Naive thymus-derived CD4-positive, alpha-beta T cell (primary cell): ENCODE measurements at regions not wholly inside any gene's neighbourhood (a gene's known extent, or its start where the extent isn't known, plus 50 kb on each side); places are given as distances from the start of the nearest gene placed in this dataset.

ENCODE experiments used
- ATAC-seq: fragments of 150-1000 bp; cut with Tn5 transposase; 2 replicates; pipeline ENCODE4 v1.10.0; 2021; ENCODE audit warnings: mild to moderate bottlenecking, moderate library complexity
- CTCF ChIA-PET: fragments of 350-600 bp; sonication (Branson Sonifier 250); formaldehyde crosslinking; loops from one replicate; lab custom pipeline; 2021; ENCODE audit warnings: antibody characterized with exemption; lab: Charles Lee
- POLR2A ChIA-PET: fragments of 350-600 bp; sonication (Branson Sonifier 250); formaldehyde crosslinking; loops from one replicate; lab custom pipeline; 2021; ENCODE audit warnings: antibody characterized with exemption, inconsistent platforms; lab: Charles Lee
- DNase-seq, 9 donors: peaks; one replicate each; pipeline versions ENCODE4 v3.0.0 to v3.0.0-alpha.2; 2020 to 2022; ENCODE audit warnings: mixed read lengths in 1 of 9
- H3K27ac ChIP-seq: one replicate; pipeline ENCODE4 v1.7.0; 2013; ENCODE audit warnings: mild to moderate bottlenecking, low read depth, low read length, moderate library complexity
- H3K27me3 ChIP-seq, 2 donors: one replicate each; pipeline ENCODE4 v1.7.0; 2013; ENCODE audit warnings: low read length in 2 of 2, mild to moderate bottlenecking in 2 of 2, moderate library complexity in 2 of 2; ENCODE audit not compliant: control insufficient read depth in 2 of 2, insufficient read depth in 2 of 2
- H3K36me3 ChIP-seq, 3 experiments: 1 replicate in 2 of 3; 2 replicates in 1 of 3; pipeline ENCODE4 v1.7.0; 2013; ENCODE audit warnings: low read length in 3 of 3, mild to moderate bottlenecking in 3 of 3, moderate library complexity in 1 of 3; ENCODE audit not compliant: insufficient read depth in 3 of 3, control insufficient read depth in 2 of 3
- H3K4me1 ChIP-seq, 2 donors: one replicate each; pipeline ENCODE4 v1.7.0; 2013; ENCODE audit warnings: low read length in 2 of 2, mild to moderate bottlenecking in 2 of 2, moderate library complexity in 1 of 2; ENCODE audit not compliant: control insufficient read depth in 2 of 2, insufficient read depth in 2 of 2
- H3K4me3 ChIP-seq: 2 replicates; pipeline ENCODE4 v1.7.0; 2013; ENCODE audit warnings: mild to moderate bottlenecking, low read length
- H3K9me3 ChIP-seq, 3 experiments: 1 replicate in 2 of 3; 2 replicates in 1 of 3; pipeline ENCODE4 v1.7.0; 2013; ENCODE audit warnings: low read length in 3 of 3; ENCODE audit not compliant: control insufficient read depth in 2 of 3
- H3K27ac Mint-ChIP-seq, 9 donors: one replicate each; pipeline ENCODE4 v1.8.0; 2020 to 2022; ENCODE audit warnings: mixed read lengths in 9 of 9, mild to moderate bottlenecking in 8 of 9, moderate library complexity in 5 of 9, inconsistent platforms in 2 of 9
- H3K27me3 Mint-ChIP-seq, 5 donors: one replicate each; pipeline ENCODE4 v1.8.0; 2021 to 2022; ENCODE audit warnings: mixed read lengths in 5 of 5, mild to moderate bottlenecking in 1 of 5
- H3K36me3 Mint-ChIP-seq, 5 donors: one replicate each; pipeline ENCODE4 v1.8.0; 2020 to 2022; ENCODE audit warnings: mixed read lengths in 5 of 5, mild to moderate bottlenecking in 3 of 5, inconsistent platforms in 1 of 5
- H3K4me1 Mint-ChIP-seq, 7 donors: one replicate each; pipeline ENCODE4 v1.8.0; 2020 to 2022; ENCODE audit warnings: mixed read lengths in 7 of 7, mild to moderate bottlenecking in 3 of 7, inconsistent platforms in 1 of 7
- H3K4me3 Mint-ChIP-seq, 10 donors: one replicate each; pipeline ENCODE4 v1.8.0; 2020 to 2022; ENCODE audit warnings: mild to moderate bottlenecking in 10 of 10, mixed read lengths in 10 of 10, moderate library complexity in 6 of 10, inconsistent platforms in 2 of 10
- H3K9me3 Mint-ChIP-seq, 11 donors: one replicate each; pipeline ENCODE4 v1.8.0; 2020 to 2022; ENCODE audit warnings: mixed read lengths in 11 of 11, mild to moderate bottlenecking in 4 of 11, inconsistent platforms in 1 of 11, moderate library complexity in 1 of 11
- intact Hi-C, 2 donors: fragments of 100-400 bp; cut with micrococcal nuclease; formaldehyde crosslinking; loops; one replicate each; pipeline ENCODE4 v1.15.1; 2023

GRCh38 chr6:16909658-16910360 is 148.5 kb upstream of the ATXN1 start:
- H3K27ac Mint-ChIP-seq, result no peak overlapping the region
- no peak overlapping the region for H3K4me3 ChIP-seq
- H3K4me1 ChIP-seq, result no peaks in the 10 kb centered on the region
- peaks cover 3 to 39% (median 15%) of the 10 kb centered on the region in 11 donors for H3K9me3 Mint-ChIP-seq
- H3K36me3 ChIP-seq, result no peaks in the 10 kb centered on the region
- H3K4me3 Mint-ChIP-seq, result no peak overlapping the region
- H3K27me3 Mint-ChIP-seq, result peaks cover 12 to 29% (median 16%) of the 10 kb centered on the region in 5 donors
- POLR2A ChIA-PET, result no interaction called here
- peaks cover 0 to 4% (median 0%) of the 10 kb centered on the region in 5 donors for H3K36me3 Mint-ChIP-seq
- intact Hi-C loops, result no loop called here
- ATAC-seq (peak; percentile 50), DNase-seq (no peak)
- H3K27me3 ChIP-seq, result peaks cover 0 to 3% of the 10 kb centered on the region in 2 donors
- CTCF ChIA-PET, result no interaction called here
- peaks cover 0 to 2% (median 0%) of the 10 kb centered on the region in 7 donors for H3K4me1 Mint-ChIP-seq
- no peak overlapping the region for H3K27ac ChIP-seq
- peaks cover 0 to 5% (median 0%) of the 10 kb centered on the region in 3 experiments for H3K9me3 ChIP-seq

GRCh38 chr6:16907991-16908390 is 146.7 kb upstream of the ATXN1 start:
- H3K27me3 ChIP-seq, result peaks cover 0 to 3% of the 10 kb centered on the region in 2 donors
- intact Hi-C loops, result no loop called here
- H3K9me3 Mint-ChIP-seq, result peaks cover 3 to 23% (median 10%) of the 10 kb centered on the region in 11 donors
- H3K27ac ChIP-seq, result no peak overlapping the region
- no peak for ATAC-seq
- H3K4me1 Mint-ChIP-seq, result peaks cover 0 to 2% (median 0%) of the 10 kb centered on the region in 7 donors
- H3K36me3 ChIP-seq, result no peaks in the 10 kb centered on the region
- H3K9me3 ChIP-seq, result peaks cover 0 to 5% (median 0%) of the 10 kb centered on the region in 3 experiments
- ChIA-PET POLR2A (no interaction called here), CTCF (no interaction called here)
- H3K36me3 Mint-ChIP-seq, result peaks cover 0 to 4% (median 0%) of the 10 kb centered on the region in 5 donors
- no peak overlapping the region for H3K4me3 Mint-ChIP-seq
- H3K27me3 Mint-ChIP-seq, result peaks cover 19 to 44% (median 31%) of the 10 kb centered on the region in 5 donors
- no peak for DNase-seq
- H3K4me1 ChIP-seq, result no peaks in the 10 kb centered on the region
- peak overlapping the region in 1 of 9 donors; percentile 64 for H3K27ac Mint-ChIP-seq
- H3K4me3 ChIP-seq, result no peak overlapping the region

GRCh38 chr6:16904957-16905356 is 143.7 kb upstream of the ATXN1 start:
- DNase-seq (no peak), ATAC-seq (no peak)
- Histone ChIP-seq H3K9me3 (no peaks in the 10 kb centered on the region), H3K4me3 (no peak overlapping the region), H3K36me3 (no peaks in the 10 kb centered on the region), H3K27ac (no peak overlapping the region), H3K4me1 (no peaks in the 10 kb centered on the region), H3K27me3 (peaks cover 0 to 3% of the 10 kb centered on the region in 2 donors)
- Mint-ChIP-seq H3K4me3 (no peak overlapping the region), H3K9me3 (peaks cover 0 to 7% (median 0%) of the 10 kb centered on the region in 11 donors), H3K36me3 (no peaks in the 10 kb centered on the region), H3K27ac (no peak overlapping the region), H3K27me3 (peaks cover 21 to 47% (median 41%) of the 10 kb centered on the region in 5 donors), H3K4me1 (peaks cover 0 to 4% (median 0%) of the 10 kb centered on the region in 7 donors)
- ChIA-PET POLR2A (no interaction called here), CTCF (no interaction called here)
- intact Hi-C loops, result no loop called here

DNA sequence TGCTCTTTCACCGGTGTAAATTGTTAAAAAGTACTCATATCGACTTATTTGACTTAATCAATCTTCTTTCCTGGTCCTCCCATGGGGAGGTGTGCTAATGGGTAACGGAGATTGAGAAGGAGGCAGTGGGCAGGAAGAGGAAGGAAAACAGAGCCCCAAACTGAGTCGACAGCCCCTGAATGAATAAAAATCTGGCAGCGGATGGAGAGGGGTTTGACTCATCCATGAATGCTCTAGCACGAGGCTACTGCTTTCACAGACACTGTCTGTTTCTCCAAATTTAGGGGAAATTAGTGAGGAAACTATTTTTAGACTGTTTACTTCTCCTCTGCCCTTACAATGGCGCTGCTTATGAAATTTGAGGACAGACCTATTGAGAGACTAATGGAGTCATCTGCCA is 142.2 kb upstream of the ATXN1 start:
- H3K4me3 ChIP-seq, result no peak overlapping the region
- H3K9me3 ChIP-seq, result no peaks in the 10 kb centered on the region
- H3K27ac Mint-ChIP-seq, result no peak overlapping the region
- H3K36me3 ChIP-seq, result no peaks in the 10 kb centered on the region
- intact Hi-C loops, result no loop called here
- peaks cover 0 to 7% (median 0%) of the 10 kb centered on the region in 11 donors for H3K9me3 Mint-ChIP-seq
- POLR2A ChIA-PET, result no interaction called here
- H3K4me3 Mint-ChIP-seq, result no peak overlapping the region
- H3K36me3 Mint-ChIP-seq, result no peaks in the 10 kb centered on the region
- H3K27me3 Mint-ChIP-seq, result peaks cover 21 to 52% (median 47%) of the 10 kb centered on the region in 5 donors
- H3K27me3 ChIP-seq, result peaks cover 0 to 3% of the 10 kb centered on the region in 2 donors
- DNase-seq (no peak), ATAC-seq (peak; percentile 75)
- H3K4me1 Mint-ChIP-seq, result peaks cover 0 to 4% (median 0%) of the 10 kb centered on the region in 7 donors
- H3K4me1 ChIP-seq, result no peaks in the 10 kb centered on the region
- no peak overlapping the region for H3K27ac ChIP-seq
- CTCF ChIA-PET, result no interaction called here

GRCh38 chr6:16902502-16902901 is 141.2 kb upstream of the ATXN1 start:
- Histone ChIP-seq H3K36me3 (no peaks in the 10 kb centered on the region), H3K27ac (no peak overlapping the region), H3K4me1 (no peaks in the 10 kb centered on the region), H3K4me3 (no peak overlapping the region), H3K9me3 (no peaks in the 10 kb centered on the region), H3K27me3 (no peaks in the 10 kb centered on the region)
- peaks cover 19 to 50% (median 40%) of the 10 kb centered on the region in 5 donors for H3K27me3 Mint-ChIP-seq
- POLR2A ChIA-PET, result no interaction called here
- intact Hi-C loops, result no loop called here
- no peak overlapping the region for H3K4me3 Mint-ChIP-seq
- peaks cover 0 to 1% (median 0%) of the 10 kb centered on the region in 7 donors for H3K4me1 Mint-ChIP-seq
- H3K9me3 Mint-ChIP-seq, result peaks cover 0 to 7% (median 0%) of the 10 kb centered on the region in 11 donors
- CTCF ChIA-PET, result no interaction called here
- H3K36me3 Mint-ChIP-seq, result no peaks in the 10 kb centered on the region
- no peak overlapping the region for H3K27ac Mint-ChIP-seq
- ATAC-seq (no peak), DNase-seq (no peak)

GRCh38 chr6:16901782-16902181 is 140.5 kb upstream of the ATXN1 start:
- peaks cover 20 to 53% (median 39%) of the 10 kb centered on the region in 5 donors for H3K27me3 Mint-ChIP-seq
- no peaks in the 10 kb centered on the region for H3K36me3 Mint-ChIP-seq
- no peak overlapping the region for H3K4me3 ChIP-seq

GRCh38 chr6:16901306-16901705 is 140.0 kb upstream of the ATXN1 start:
- Mint-ChIP-seq H3K4me1 (peaks cover 0 to 1% (median 0%) of the 10 kb centered on the region in 7 donors), H3K27ac (no peak overlapping the region), H3K4me3 (no peak overlapping the region), H3K36me3 (no peaks in the 10 kb centered on the region), H3K27me3 (peaks cover 18 to 52% (median 36%) of the 10 kb centered on the region in 5 donors), H3K9me3 (peaks cover 0 to 7% (median 0%) of the 10 kb centered on the region in 11 donors)
- no peaks in the 10 kb centered on the region for H3K4me1 ChIP-seq
- DNase-seq (no peak), ATAC-seq (no peak)
- no peak overlapping the region for H3K4me3 ChIP-seq
- intact Hi-C loops, result no loop called here
- H3K36me3 ChIP-seq, result no peaks in the 10 kb centered on the region
- no peaks in the 10 kb centered on the region for H3K27me3 ChIP-seq
- H3K27ac ChIP-seq, result no peak overlapping the region
- CTCF ChIA-PET, result no interaction called here
- H3K9me3 ChIP-seq, result no peaks in the 10 kb centered on the region
- POLR2A ChIA-PET, result no interaction called here

More at GRCh38 chr6:16901782-16902181, 140.5 kb upstream of the ATXN1 start:
- Histone ChIP-seq H3K9me3 (no peaks in the 10 kb centered on the region), H3K27me3 (no peaks in the 10 kb centered on the region), H3K4me1 (no peaks in the 10 kb centered on the region), H3K27ac (no peak overlapping the region), H3K36me3 (no peaks in the 10 kb centered on the region)
- intact Hi-C loops, result no loop called here
- no peak overlapping the region for H3K4me3 Mint-ChIP-seq
- ATAC-seq, result no peak
- ChIA-PET CTCF (no interaction called here), POLR2A (no interaction called here)
- H3K27ac Mint-ChIP-seq, result peak overlapping the region in 1 of 9 donors; percentile 39
- peaks cover 0 to 7% (median 0%) of the 10 kb centered on the region in 11 donors for H3K9me3 Mint-ChIP-seq
- no peak for DNase-seq
- peaks cover 0 to 1% (median 0%) of the 10 kb centered on the region in 7 donors for H3K4me1 Mint-ChIP-seq
